ENCODE measurements at regions not wholly inside any gene's neighbourhood (a gene's known extent, or its start where the extent isn't known, plus 50 kb on each side); places are given as distances from the start of the nearest gene placed in this dataset.
A peak's percentile ranks its signal among the peaks of the same experiment; 100 is the strongest.

DNA sequence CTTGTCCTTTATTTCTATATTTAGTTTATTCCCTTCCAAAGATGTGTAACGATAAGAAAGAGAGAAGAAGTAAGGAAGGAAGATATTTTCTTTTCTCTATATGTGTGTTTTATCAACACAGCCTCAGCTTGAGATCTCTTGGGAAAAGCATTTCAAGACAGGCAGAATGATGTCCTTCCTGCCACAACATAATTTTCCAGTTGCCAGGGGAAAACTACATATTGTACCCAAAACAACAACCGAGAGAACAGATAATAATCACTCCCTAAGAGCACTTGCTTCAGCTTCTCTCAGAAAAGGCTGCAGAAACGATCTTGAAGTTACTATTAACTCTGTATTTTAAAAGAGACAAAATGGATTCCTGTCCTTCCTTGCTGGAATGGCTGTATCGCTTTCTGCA, 151.4 kb upstream of the ITGB1 start:
- no peak overlapping the region for H3K23ac ChIP-seq (ENCODE audit: insufficient read length)
- FAIRE-seq (no peak), DNase-seq (ENCODE audit: low read depth in 1 of 2, low spot score in 2 of 2) (no peak)
- H4K5ac ChIP-seq (ENCODE audit: insufficient read length, low read depth, low read length) = no peak overlapping the region
- no peak overlapping the region for H2BK12ac ChIP-seq (ENCODE audit: low read depth, low read length)
- H3K23me2 ChIP-seq (ENCODE audit: low read depth, low read length) = no peaks in the 10 kb centered on the region
- H3K36me3 ChIP-seq (ENCODE audit: control insufficient read depth in 2 of 4, insufficient read depth in 4 of 4, low read length in 3 of 4) = no peaks in the 10 kb centered on the region
- ChIA-PET CTCF (ENCODE audit: partially characterized antibody) (interaction anchor here (0.6 to 1.7 kb wide), 5 partner anchors 10 to 586 kb away, joined by 3 to 6 read pairs (median 4); no protein-coding TSS in a partner anchor), POLR2A (ENCODE audit: partially characterized antibody) (no interaction called here)
- no peak overlapping the region for H4K8ac ChIP-seq (ENCODE audit: extremely low read depth, insufficient read depth, low read length)
- no peak overlapping the region for H3K14ac ChIP-seq (ENCODE audit: insufficient read length)
- no peaks in the 10 kb centered on the region for H3K27me3 ChIP-seq (replicated peaks in 1 of 4; ENCODE audit: control insufficient read depth in 3 of 4, extremely low read depth in 1 of 4, insufficient read depth in 3 of 4, low read length in 3 of 4)
- H3K4me3 ChIP-seq (ENCODE audit: extremely low read depth in 1 of 4, insufficient read depth in 2 of 4, low read depth in 3 of 4, low read length in 4 of 4) = no peak overlapping the region
- H3K4me2 ChIP-seq (ENCODE audit: insufficient read depth in 1 of 2, low read depth in 2 of 2, low read length in 2 of 2) = no peak overlapping the region
- no peak overlapping the region for H2BK120ac ChIP-seq (replicated peaks; ENCODE audit: low read depth, low read length)
- no peak overlapping the region for H3K27ac ChIP-seq (ENCODE audit: low read depth, low read length)
- WGBS, 2 experiments (ENCODE audit: extremely low coverage in 1 of 2, insufficient coverage in 1 of 2, insufficient read length in 1 of 2, insufficient replicate concordance in 2 of 2, low coverage in 1 of 2, low lambda C conversion rate in 2 of 2, missing lambda C conversion rate in 1 of 2) = 80% methylated on average over 4 of the region's 4 CpGs; no CpG with 5 or more reads in 1 of the 2 experiments
- no peak overlapping the region for H2BK5ac ChIP-seq (ENCODE audit: low read depth, low read length)
- no peak overlapping the region for H3K18ac ChIP-seq (ENCODE audit: extremely low read depth, low read length)
- H3K79me2 ChIP-seq (ENCODE audit: control insufficient read depth in 1 of 2, insufficient read depth in 2 of 2, low read length in 2 of 2) = no peaks in the 10 kb centered on the region
- no peak overlapping the region for H3K4ac ChIP-seq (replicated peaks; ENCODE audit: insufficient read length, low read depth, low read length)
- H3K4me1 ChIP-seq (replicated peaks in 1 of 4; ENCODE audit: control insufficient read depth in 3 of 4, insufficient read depth in 4 of 4, low read length in 3 of 4) = peaks cover 0 to 11% (median 6%) of the 10 kb centered on the region in 4 experiments; a peak in 5 of 7 replicates
- H4K20me1 ChIP-seq (replicated peaks in 1 of 2; ENCODE audit: control insufficient read depth in 1 of 2, insufficient read depth in 2 of 2, low read length in 2 of 2) = no peaks in the 10 kb centered on the region
- no peak overlapping the region for H3K9ac ChIP-seq (replicated peaks in 1 of 4; ENCODE audit: extremely low read depth in 1 of 4, low read depth in 3 of 4, low read length in 3 of 4)
- H3K79me1 ChIP-seq (ENCODE audit: low read depth, low read length) = no peaks in the 10 kb centered on the region
- no peak overlapping the region for H2AK5ac ChIP-seq (ENCODE audit: low read depth, low read length)
- H2AFZ ChIP-seq (ENCODE audit: low read length) = 0 out of 2 replicates have a peak overlapping the region, but pooled peaks have one; percentile 4
- no peaks in the 10 kb centered on the region for H3K9me3 ChIP-seq (ENCODE audit: insufficient read depth in 2 of 2, low read depth in 1 of 2, low read length in 1 of 2)
- no peak overlapping the region for H3K56ac ChIP-seq (replicated peaks; ENCODE audit: insufficient read length, low read depth, low read length)
- no peak overlapping the region for H2BK20ac ChIP-seq (ENCODE audit: low read length)
- no peak overlapping the region for H2BK15ac ChIP-seq (ENCODE audit: low read length)
- no peak overlapping the region for H4K91ac ChIP-seq (replicated peaks; ENCODE audit: insufficient read length, low read length)
- TF ChIP-seq CREB1 (IDR thresholded peaks at IDR 0.05) = no peak
- no peak for TF ChIP-seq YY1 (IDR thresholded peaks at IDR 0.05; ENCODE audit: low read depth, low read length)
- no peak for TF ChIP-seq CEBPB (IDR thresholded peaks at IDR 0.05; ENCODE audit: low read depth, low read length)
- TF ChIP-seq GABPA (IDR thresholded peaks at IDR 0.05; ENCODE audit: borderline replicate concordance, insufficient read depth, low read length) = no peak
- TF ChIP-seq NRF1 (IDR thresholded peaks at IDR 0.05; ENCODE audit: low read depth, low read length) = no peak
- no peak for TF ChIP-seq BRCA1 (IDR thresholded peaks at IDR 0.05; ENCODE audit: low read depth, low read length)
- TF ChIP-seq EZH2 (IDR thresholded peaks at IDR 0.05; ENCODE audit: low read depth, low read length, severe bottlenecking) = no peak
- TF ChIP-seq SRF (IDR thresholded peaks at IDR 0.05; ENCODE audit: low read depth, low read length) = no peak
- no peak for TF ChIP-seq BCL11A (IDR thresholded peaks at IDR 0.05; ENCODE audit: low read depth in 2 of 2, low read length in 2 of 2)
- no peak for TF ChIP-seq SP4 (IDR thresholded peaks at IDR 0.05; ENCODE audit: low read length)
- TF ChIP-seq ATF2 (IDR thresholded peaks at IDR 0.05; ENCODE audit: low read length) = no peak
- no peak for TF ChIP-seq MAX (IDR thresholded peaks at IDR 0.05)
- TF ChIP-seq ASH2L (IDR thresholded peaks at IDR 0.05; ENCODE audit: low read length) = no peak
- TF ChIP-seq TCF12 (IDR thresholded peaks at IDR 0.05; ENCODE audit: low read depth, low read length) = no peak

All from H1 (cell line).